ENCODE measurements at regions not wholly inside any gene's neighbourhood (a gene's known extent, or its start where the extent isn't known, plus 50 kb on each side); places are given as distances from the start of the nearest gene placed in this dataset.

- TF ChIP-seq CTCF (IDR thresholded peaks at IDR 0.05) (no peak), POLR2A (IDR thresholded peaks at IDR 0.05) (no peak)
These were observed 706.9 kb upstream of the VSTM2A start for GRCh38 chr7:53835301-53835700.

All from adrenal gland (tissue), 5 donors.